Endothelial cell of umbilical vein (primary cell): ENCODE measurements at regions not wholly inside any gene's neighbourhood (a gene's known extent, or its start where the extent isn't known, plus 50 kb on each side); places are given as distances from the start of the nearest gene placed in this dataset.

Experiments used
- BruUV-seq: library from RNA; stranded (reverse); fragments of 400-500 nt; replicated peaks from 2 replicates; lab custom pipeline; 2021; lab: Mats Ljungman, UMichigan
- CTCF ChIA-PET: fragments of 300-600, 350-600 bp; sonication (Branson Sonifier 250); formaldehyde crosslinking; loops from one replicate; lab custom pipeline; 2021; ENCODE audit warnings: antibody characterized with exemption, inconsistent platforms; lab: Charles Lee
- POLR2A ChIA-PET: fragments of 300-600, 350-600 bp; sonication (Branson Sonifier 250); formaldehyde crosslinking; loops from one replicate; lab custom pipeline; 2021; ENCODE audit warnings: antibody characterized with exemption, inconsistent platforms; lab: Charles Lee
- DNase-seq: peaks from one replicate; pipeline ENCODE4 v3.0.0-alpha.2; 2011; ENCODE audit warnings: low read depth, low spot score
- FAIRE-seq: peaks from 2 replicates; lab custom pipeline; 2011; peaks lifted over from hg19 to GRCh38; lab: Jason Lieb, UNC
- H2AFZ ChIP-seq: 2 replicates; pipeline ENCODE4 v1.6.0; 2012; ENCODE audit warnings: low read depth, low read length, control low read depth, inconsistent platforms
- H3K27ac ChIP-seq: 2 replicates; pipeline ENCODE4 v1.5.1; 2011; ENCODE audit warnings: low read depth, mild to moderate bottlenecking, control low read depth, low read length, moderate library complexity; ENCODE audit not compliant: insufficient read depth
- H3K27me3 ChIP-seq, 2 experiments: 2 replicates each; pipeline versions ENCODE4 v1.6.0 to v1.6.1; 2011; ENCODE audit warnings: low read length in 2 of 2, mixed read lengths in 1 of 2; ENCODE audit not compliant: control insufficient read depth in 2 of 2, insufficient read depth in 2 of 2
- H3K36me3 ChIP-seq, 2 experiments: 2 replicates in 1 of 2; 3 replicates in 1 of 2; pipeline ENCODE4 v1.5.1; 2011; ENCODE audit warnings: low read length in 2 of 2, mild to moderate bottlenecking in 1 of 2, moderate library complexity in 1 of 2; ENCODE audit not compliant: control insufficient read depth in 2 of 2, insufficient read depth in 2 of 2; ENCODE audit errors: extremely low read depth in 1 of 2
- H3K4me1 ChIP-seq: 3 replicates; pipeline ENCODE4 v1.5.1; 2011; ENCODE audit warnings: mild to moderate bottlenecking, low read length; ENCODE audit not compliant: control insufficient read depth, insufficient read depth; ENCODE audit errors: extremely low read depth
- H3K4me2 ChIP-seq: 2 replicates; pipeline ENCODE4 v1.6.1; 2011; ENCODE audit warnings: low read length, control low read depth, mixed read lengths; ENCODE audit not compliant: insufficient read depth
- H3K4me3 ChIP-seq, 3 experiments: fragments of 200-600 bp in 1 of 3; sonication (generic), shearing (Covaris generic) in 1 of 3; replicated peaks in 1 of 3; 2 replicates each; pipeline ENCODE4 v1.5.1; 2011 to 2016; ENCODE audit warnings: control low read depth in 3 of 3, low read length in 3 of 3, mild to moderate bottlenecking in 2 of 3, inconsistent platforms in 1 of 3, low read depth in 1 of 3, moderate library complexity in 1 of 3; ENCODE audit not compliant: insufficient read depth in 1 of 3
- H3K79me2 ChIP-seq: 2 replicates; pipeline ENCODE4 v1.6.0; 2012; ENCODE audit warnings: low read length, inconsistent platforms; ENCODE audit not compliant: control insufficient read depth, insufficient read depth
- H3K9ac ChIP-seq: replicated peaks from 2 replicates; pipeline ENCODE3; 2011; ENCODE audit warnings: low read length, control low read depth; ENCODE audit not compliant: insufficient read depth; ENCODE audit errors: extremely low read depth
- H3K9me1 ChIP-seq: replicated peaks from 3 replicates; pipeline ENCODE4 v1.6.0; 2011; ENCODE audit warnings: mild to moderate bottlenecking, low read length; ENCODE audit not compliant: control insufficient read depth, insufficient read depth; ENCODE audit errors: extremely low read depth
- H3K9me3 ChIP-seq: replicated peaks from 2 replicates; pipeline ENCODE4 v1.5.1; 2012; ENCODE audit warnings: low read length, inconsistent platforms; ENCODE audit not compliant: control insufficient read depth, insufficient read depth
- H4K20me1 ChIP-seq: replicated peaks from 2 replicates; pipeline ENCODE3; 2011; ENCODE audit warnings: mild to moderate bottlenecking, low read length; ENCODE audit not compliant: control insufficient read depth, insufficient read depth; ENCODE audit errors: extremely low read depth
- CTCF ChIP-seq, 2 donors: IDR thresholded peaks; 1 replicate in 1 of 2; 2 replicates in 1 of 2; pipeline ENCODE4 v1.5.1; 2011; ENCODE audit warnings: low read length in 2 of 2, mild to moderate bottlenecking in 2 of 2, moderate library complexity in 2 of 2, control low read depth in 1 of 2, inconsistent platforms in 1 of 2, low read depth in 1 of 2; ENCODE audit not compliant: insufficient read depth in 1 of 2; ENCODE audit errors: extremely low read depth in 1 of 2
- EZH2 ChIP-seq: IDR thresholded peaks from 2 replicates; pipeline ENCODE4 v1.6.1; 2012; ENCODE audit warnings: borderline replicate concordance, low read depth, mild to moderate bottlenecking, moderate library complexity, low read length, inconsistent platforms; ENCODE audit not compliant: severe bottlenecking
- FOS ChIP-seq: IDR thresholded peaks from 2 replicates; pipeline ENCODE4 v1.6.1; 2011; ENCODE audit warnings: mild to moderate bottlenecking, low read length, moderate library complexity, borderline replicate concordance; ENCODE audit not compliant: insufficient read depth
- GATA2 ChIP-seq: IDR thresholded peaks from 2 replicates; pipeline ENCODE4 v1.7.0; 2011; ENCODE audit warnings: low read depth, mild to moderate bottlenecking, moderate library complexity, mixed read lengths, low read length; ENCODE audit not compliant: insufficient read length, insufficient read depth
- JUN ChIP-seq: IDR thresholded peaks from 2 replicates; pipeline ENCODE4 v1.6.1; 2011; ENCODE audit warnings: borderline replicate concordance, low read depth; ENCODE audit not compliant: insufficient read length, insufficient read depth
- MYC ChIP-seq: IDR thresholded peaks from one replicate; pipeline ENCODE4 v1.6.1; 2011; ENCODE audit warnings: mild to moderate bottlenecking, low read depth, low read length
- POLR2A ChIP-seq: IDR thresholded peaks from 2 replicates; pipeline ENCODE4 v1.6.1; 2012; ENCODE audit warnings: low read depth, mild to moderate bottlenecking, control low read depth, low read length
- POLR2AphosphoS5 ChIP-seq: IDR thresholded peaks from 2 replicates; pipeline ENCODE4 v1.6.1; 2012; ENCODE audit warnings: low read depth, mild to moderate bottlenecking, control low read depth, low read length, moderate library complexity; ENCODE audit not compliant: insufficient read depth
- dilution Hi-C: fragments of 300-500 bp; cut with MboI; formaldehyde crosslinking; loops from one replicate; pipeline ENCODE4 v1.15.0; 2019; ENCODE audit warnings: low sequenced_read_pairs; ENCODE audit not compliant: extremely low pct_ligation_motif_present
- intact Hi-C: fragments of 100-400 bp; cut with micrococcal nuclease; formaldehyde crosslinking; loops from one replicate; pipeline ENCODE4 v1.10.0; 2022
- TF ChIP-seq, protein P1 (sequence below): IDR thresholded peaks from 2 replicates; pipeline ENCODE4 v1.6.1; 2011; ENCODE audit not compliant: insufficient read depth, insufficient read length

DNA sequence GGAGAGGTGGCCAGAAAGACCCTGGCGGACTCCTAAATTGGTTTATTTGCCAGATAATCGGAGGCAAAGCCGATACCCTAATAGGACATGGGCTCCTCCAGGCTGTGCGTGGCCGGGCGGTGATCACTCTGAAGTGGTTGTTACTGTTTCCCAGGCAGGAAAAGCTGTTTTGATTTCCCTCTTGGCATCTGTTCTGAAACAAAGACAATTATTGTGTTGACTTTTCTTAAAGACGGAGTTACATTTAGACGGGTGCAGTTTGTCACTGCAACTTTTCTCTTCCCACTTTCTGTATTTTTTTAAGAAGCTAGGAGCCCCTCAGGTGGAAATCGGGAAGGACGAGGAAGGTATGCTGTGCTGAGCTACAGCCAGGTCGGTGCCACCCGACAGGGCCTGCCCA, 1288.4 kb downstream of the BRD1 start:
- H3K27ac ChIP-seq: no peak overlapping the region
- no peaks in the 10 kb centered on the region for H4K20me1 ChIP-seq
- no peaks in the 10 kb centered on the region for H3K9me3 ChIP-seq
- dilution Hi-C loops (no loop called here), intact Hi-C loops (no loop called here)
- ChIA-PET CTCF (no interaction called here), POLR2A (no interaction called here)
- FAIRE-seq (no peak), DNase-seq (no peak)
- H3K9ac ChIP-seq: no peak overlapping the region
- H3K4me2 ChIP-seq: no peak overlapping the region
- no peak overlapping the region for H2AFZ ChIP-seq
- no peaks in the 10 kb centered on the region for H3K79me2 ChIP-seq
- H3K9me1 ChIP-seq: no peaks in the 10 kb centered on the region
- H3K27me3 ChIP-seq: no peaks in the 10 kb centered on the region
- no peak for TF ChIP-seq POLR2AphosphoS5
- TF ChIP-seq POLR2A: no peak
- TF ChIP-seq EZH2: no peak
- no peak for TF ChIP-seq FOS
- no peak for TF ChIP-seq MYC
- TF ChIP-seq, protein P1, sequence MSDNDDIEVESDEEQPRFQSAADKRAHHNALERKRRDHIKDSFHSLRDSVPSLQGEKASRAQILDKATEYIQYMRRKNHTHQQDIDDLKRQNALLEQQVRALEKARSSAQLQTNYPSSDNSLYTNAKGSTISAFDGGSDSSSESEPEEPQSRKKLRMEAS: no peak
- TF ChIP-seq GATA2: no peak
- no peak for TF ChIP-seq JUN
- no peak for TF ChIP-seq CTCF (IDR thresholded peaks at IDR 0.05; ENCODE audit: extremely low read depth in 1 of 2, insufficient read depth in 1 of 2, low read depth in 1 of 2, low read length in 2 of 2)
- no peaks in the 10 kb centered on the region for H3K4me1 ChIP-seq
- no TSS peak for BruUV-seq
- H3K36me3 ChIP-seq: no peaks in the 10 kb centered on the region
- no peak overlapping the region for H3K4me3 ChIP-seq
